GM23248 (cell line): ENCODE measurements at regions not wholly inside any gene's neighbourhood (a gene's known extent, or its start where the extent isn't known, plus 50 kb on each side); places are given as distances from the start of the nearest gene placed in this dataset.

ENCODE experiments used
- DNase-seq: peaks from one replicate; pipeline ENCODE4 v3.0.0-alpha.2; 2015
- H2AFZ ChIP-seq: fragments of 200-600 bp; sonication (generic); 2 replicates; pipeline ENCODE4 v1.6.1; 2016; ENCODE audit warnings: antibody characterized with exemption
- H3F3A ChIP-seq: fragments of 200-600 bp; sonication (generic); 2 replicates; pipeline ENCODE4 v1.6.1; 2016; ENCODE audit warnings: mild to moderate bottlenecking, antibody characterized with exemption, mixed run types; ENCODE audit not compliant: insufficient read depth
- H3K27ac ChIP-seq: fragments of 200-600 bp; sonication (generic); 2 replicates; pipeline ENCODE4 v1.5.1; 2016; ENCODE audit warnings: mild to moderate bottlenecking
- H3K27me3 ChIP-seq: fragments of 200-600 bp; sonication (generic); replicated peaks from 2 replicates; pipeline ENCODE4 v1.6.1; 2016; ENCODE audit warnings: mild to moderate bottlenecking; ENCODE audit not compliant: insufficient read depth
- H3K36me3 ChIP-seq: fragments of 200-600 bp; sonication (generic); 2 replicates; pipeline ENCODE4 v1.6.1; 2016; ENCODE audit warnings: low read depth, mild to moderate bottlenecking
- H3K4me1 ChIP-seq: fragments of 200-600 bp; sonication (generic); 2 replicates; pipeline ENCODE4 v1.6.1; 2016; ENCODE audit warnings: mild to moderate bottlenecking; ENCODE audit not compliant: insufficient read depth
- H3K4me2 ChIP-seq: fragments of 200-600 bp; sonication (generic); one replicate; pipeline ENCODE4 v1.6.1; 2016; ENCODE audit warnings: mild to moderate bottlenecking; ENCODE audit not compliant: unreplicated experiment
- H3K4me3 ChIP-seq: fragments of 200-600 bp; sonication (generic); 2 replicates; pipeline ENCODE4 v1.5.1; 2016; ENCODE audit warnings: mild to moderate bottlenecking
- H3K79me2 ChIP-seq: fragments of 200-600 bp; sonication (generic); 2 replicates; pipeline ENCODE4 v1.6.1; 2016; ENCODE audit warnings: mild to moderate bottlenecking; ENCODE audit not compliant: insufficient read depth
- H3K9ac ChIP-seq: fragments of 200-600 bp; sonication (generic); 2 replicates; pipeline ENCODE4 v1.6.1; 2016; ENCODE audit warnings: mild to moderate bottlenecking
- H3K9me2 ChIP-seq: fragments of 200-600 bp; sonication (generic); 2 replicates; pipeline ENCODE4 v1.6.1; 2016; ENCODE audit warnings: mixed run types, mild to moderate bottlenecking, moderate library complexity; ENCODE audit not compliant: insufficient read depth
- H3K9me3 ChIP-seq: fragments of 200-600 bp; sonication (generic); one replicate; pipeline ENCODE4 v1.6.1; 2017; ENCODE audit warnings: low read depth
- H4K20me1 ChIP-seq: fragments of 200-600 bp; sonication (generic); 2 replicates; pipeline ENCODE4 v1.6.0; 2016; ENCODE audit not compliant: insufficient read depth
- EZH2 ChIP-seq: fragments of 200-600 bp; sonication (generic); IDR thresholded peaks from 2 replicates; pipeline ENCODE4 v1.6.1; 2018; ENCODE audit warnings: antibody characterized with exemption, mild to moderate bottlenecking; ENCODE audit not compliant: insufficient read depth, poor library complexity, severe bottlenecking
- EZH2phosphoT487 ChIP-seq: fragments of 200-600 bp; sonication (generic); IDR thresholded peaks from 2 replicates; pipeline ENCODE4 v1.6.1; 2018; ENCODE audit warnings: antibody characterized with exemption, moderate library complexity, mild to moderate bottlenecking, low read depth; ENCODE audit not compliant: insufficient read depth
- WGBS, 2 experiments: methylation state at CpG; one replicate each; pipeline ENCODE4 v1.1.6; 2015 to 2017; ENCODE audit warnings: low lambda C conversion rate in 2 of 2, low coverage in 1 of 2; ENCODE audit errors: missing lambda C conversion rate in 2 of 2; 5-methylcytosine and 5-hydroxymethylcytosine counted together
- in situ Hi-C: fragments of 300-500 bp; cut with MboI; formaldehyde crosslinking; loops from 2 replicates; pipeline ENCODE4 v1.15.0; 2020

GRCh38 chr3:124653797-124654469 is 76.3 kb upstream of the UMPS start:
- Histone ChIP-seq H3K4me1 (no peaks in the 10 kb centered on the region), H3K79me2 (no peaks in the 10 kb centered on the region), H4K20me1 (no peaks in the 10 kb centered on the region), H3K9me2 (no peaks in the 10 kb centered on the region), H3K27ac (no peak overlapping the region), H3K9ac (no peak overlapping the region), H3K9me3 (no peaks in the 10 kb centered on the region), H2AFZ (no peak overlapping the region), H3K4me2 (no peak overlapping the region), H3K36me3 (no peaks in the 10 kb centered on the region), H3K4me3 (no peak overlapping the region), H3K27me3 (no peaks in the 10 kb centered on the region; the same call in 1 of the 2 replicates), H3F3A (no peaks in the 10 kb centered on the region)
- DNase-seq = no peak
- TF ChIP-seq EZH2phosphoT487 = no peak
- TF ChIP-seq EZH2 = no peak
- in situ Hi-C loops = no loop called here
- 60 to 61% methylated on average over 4 of the region's 4 CpGs for WGBS, 2 experiments

- Histone ChIP-seq H3K9me3 (no peaks in the 10 kb centered on the region), H3K27ac (no peak overlapping the region), H3K4me1 (no peaks in the 10 kb centered on the region), H3K36me3 (no peaks in the 10 kb centered on the region), H3F3A (no peaks in the 10 kb centered on the region), H2AFZ (no peak overlapping the region), H3K9me2 (no peaks in the 10 kb centered on the region), H3K4me2 (no peak overlapping the region), H3K4me3 (no peak overlapping the region), H4K20me1 (no peaks in the 10 kb centered on the region), H3K27me3 (no peaks in the 10 kb centered on the region; the same call in 1 of the 2 replicates), H3K9ac (no peak overlapping the region), H3K79me2 (no peaks in the 10 kb centered on the region)
- in situ Hi-C loops = no loop called here
- DNase-seq = no peak
- no peak for TF ChIP-seq EZH2
- no peak for TF ChIP-seq EZH2phosphoT487
Measured at GRCh38 chr3:124654470-124654845, 75.8 kb upstream of the UMPS start.

GRCh38 chr3:124656531-124656930 is 73.7 kb upstream of the UMPS start:
- Histone ChIP-seq H3K36me3 (no peaks in the 10 kb centered on the region), H3F3A (no peaks in the 10 kb centered on the region), H3K9me3 (no peaks in the 10 kb centered on the region), H4K20me1 (no peaks in the 10 kb centered on the region), H3K4me3 (no peak overlapping the region), H3K4me1 (no peaks in the 10 kb centered on the region), H3K9ac (no peak overlapping the region), H3K9me2 (no peaks in the 10 kb centered on the region), H2AFZ (no peak overlapping the region), H3K27me3 (no peaks in the 10 kb centered on the region; the same call in 1 of the 2 replicates), H3K79me2 (no peaks in the 10 kb centered on the region), H3K27ac (no peak overlapping the region), H3K4me2 (no peak overlapping the region)
- in situ Hi-C loops = no loop called here
- WGBS, 2 experiments = 83 to 92% methylated on average over 7 of the region's 7 CpGs
- DNase-seq = no peak
- TF ChIP-seq EZH2phosphoT487 (no peak), EZH2 (no peak)

- Histone ChIP-seq H3K27me3 (no peaks in the 10 kb centered on the region; the same call in 1 of the 2 replicates), H3K79me2 (no peaks in the 10 kb centered on the region), H3F3A (no peaks in the 10 kb centered on the region), H3K27ac (no peak overlapping the region), H3K4me1 (no peaks in the 10 kb centered on the region), H4K20me1 (no peaks in the 10 kb centered on the region), H3K9ac (no peak overlapping the region), H3K9me3 (no peaks in the 10 kb centered on the region), H3K36me3 (no peaks in the 10 kb centered on the region), H2AFZ (no peak overlapping the region), H3K4me2 (no peak overlapping the region), H3K9me2 (no peaks in the 10 kb centered on the region), H3K4me3 (no peak overlapping the region)
- WGBS, 2 experiments = 89% methylated on average over 4 of the region's 4 CpGs
- in situ Hi-C loops = no loop called here
- TF ChIP-seq EZH2 (no peak), EZH2phosphoT487 (no peak)
- DNase-seq = no peak
Measured at GRCh38 chr3:124657138-124657537, 73.1 kb upstream of the UMPS start.

GRCh38 chr3:124658270-124658669 is 72.0 kb upstream of the UMPS start:
- DNase-seq = no peak
- in situ Hi-C loops = no loop called here
- Histone ChIP-seq H3K9me3 (no peaks in the 10 kb centered on the region), H4K20me1 (no peaks in the 10 kb centered on the region), H3K9me2 (no peaks in the 10 kb centered on the region), H2AFZ (no peak overlapping the region), H3K9ac (no peak overlapping the region), H3K27me3 (no peaks in the 10 kb centered on the region), H3K4me1 (no peaks in the 10 kb centered on the region; the same call in 1 of the 2 replicates), H3K36me3 (no peaks in the 10 kb centered on the region), H3K27ac (no peak overlapping the region), H3K4me3 (no peak overlapping the region), H3F3A (no peaks in the 10 kb centered on the region), H3K79me2 (no peaks in the 10 kb centered on the region), H3K4me2 (no peak overlapping the region)
- 78 to 82% methylated on average over 12 of the region's 12 CpGs for WGBS, 2 experiments
- TF ChIP-seq EZH2 (no peak), EZH2phosphoT487 (no peak)
